GM23338 (cell line): ENCODE measurements at regions not wholly inside any gene's neighbourhood (a gene's known extent, or its start where the extent isn't known, plus 50 kb on each side); places are given as distances from the start of the nearest gene placed in this dataset.

Experiments
- ATAC-seq: fragments of 200-7000 bp; cut with Tn5 transposase; 3 replicates; pipeline ENCODE4 v1.9.1; 2020
- DNase-seq: peaks from one replicate; pipeline ENCODE4 v3.0.0-alpha.2; 2015; ENCODE audit warnings: low spot score
- H2AFZ ChIP-seq: fragments of 200-600 bp; sonication (generic); 2 replicates; pipeline ENCODE4 v1.8.0; 2016; ENCODE audit warnings: antibody characterized with exemption, mild to moderate bottlenecking, moderate library complexity
- H3F3A ChIP-seq: fragments of 200-600 bp; sonication (generic); replicated peaks from 2 replicates; pipeline ENCODE4 v1.8.0; 2017; ENCODE audit warnings: antibody characterized with exemption, mixed run types, low read depth
- H3K27ac ChIP-seq: fragments of 200-600 bp; sonication (generic); 2 replicates; pipeline ENCODE4 v1.6.1; 2016; ENCODE audit warnings: low read depth
- H3K27me3 ChIP-seq: fragments of 200-600 bp; sonication (generic); 2 replicates; pipeline ENCODE4 v1.8.0; 2016; ENCODE audit warnings: mild to moderate bottlenecking, mixed run types, moderate library complexity; ENCODE audit not compliant: insufficient read depth
- H3K36me3 ChIP-seq: fragments of 200-600 bp; sonication (generic); 2 replicates; pipeline ENCODE4 v1.8.0; 2016; ENCODE audit warnings: mild to moderate bottlenecking; ENCODE audit not compliant: insufficient read depth
- H3K4me1 ChIP-seq: fragments of 200-600 bp; sonication (generic); 2 replicates; pipeline ENCODE4 v1.8.0; 2016; ENCODE audit warnings: mild to moderate bottlenecking, moderate library complexity; ENCODE audit not compliant: insufficient read depth
- H3K4me2 ChIP-seq: fragments of 200-600 bp; sonication (generic); 2 replicates; pipeline ENCODE4 v1.7.1; 2017; ENCODE audit warnings: mixed run types
- H3K4me3 ChIP-seq: fragments of 200-600 bp; sonication (generic); 2 replicates; pipeline ENCODE4 v1.6.1; 2016; ENCODE audit warnings: mixed run types
- H3K79me2 ChIP-seq: fragments of 200-600 bp; sonication (generic); replicated peaks from 2 replicates; pipeline ENCODE4 v1.8.0; 2017; ENCODE audit warnings: mild to moderate bottlenecking; ENCODE audit not compliant: insufficient read depth
- H3K9me2 ChIP-seq: fragments of 200-600 bp; sonication (generic); 2 replicates; pipeline ENCODE4 v1.8.0; 2017; ENCODE audit not compliant: insufficient read depth
- H4K20me1 ChIP-seq: fragments of 200-600 bp; sonication (generic); replicated peaks from 2 replicates; pipeline ENCODE4 v1.8.0; 2017; ENCODE audit warnings: mild to moderate bottlenecking; ENCODE audit not compliant: insufficient read depth
- H3K27ac Mint-ChIP-seq: 2 replicates; pipeline ENCODE4 v1.8.0; 2020; ENCODE audit warnings: inconsistent platforms, mild to moderate bottlenecking, moderate library complexity, mixed read lengths
- H3K27me3 Mint-ChIP-seq: 3 replicates; pipeline ENCODE4 v1.8.0; 2022; ENCODE audit warnings: low read depth, mild to moderate bottlenecking, moderate library complexity, mixed read lengths, inconsistent platforms; ENCODE audit not compliant: insufficient read depth, poor library complexity
- H3K36me3 Mint-ChIP-seq: 3 replicates; pipeline ENCODE4 v1.8.0; 2021; ENCODE audit warnings: low read depth, mild to moderate bottlenecking, inconsistent platforms, moderate library complexity, mixed read lengths
- H3K4me1 Mint-ChIP-seq: 3 replicates; pipeline ENCODE4 v1.8.0; 2020; ENCODE audit warnings: mild to moderate bottlenecking, inconsistent platforms, mixed read lengths
- H3K4me3 Mint-ChIP-seq: 3 replicates; pipeline ENCODE4 v1.8.0; 2021; ENCODE audit warnings: moderate library complexity, mild to moderate bottlenecking, inconsistent platforms, mixed read lengths
- H3K9me3 Mint-ChIP-seq: 3 replicates; pipeline ENCODE4 v1.8.0; 2020; ENCODE audit warnings: moderate library complexity, mild to moderate bottlenecking, inconsistent platforms, mixed read lengths
- CREB1 ChIP-seq: fragments of 250-450 bp; sonication (Bioruptor Pico); IDR thresholded peaks from 2 replicates; pipeline ENCODE4 v1.5.0; 2020; ENCODE audit warnings: low read depth, mild to moderate bottlenecking, moderate library complexity
- EZH2 ChIP-seq: fragments of 200-600 bp; sonication (generic); IDR thresholded peaks from one replicate; pipeline ENCODE4 v1.8.0; 2017; ENCODE audit warnings: antibody characterized with exemption, mild to moderate bottlenecking, low read depth; ENCODE audit not compliant: unreplicated experiment
- EZH2phosphoT487 ChIP-seq: fragments of 200-600 bp; sonication (generic); IDR thresholded peaks from one replicate; pipeline ENCODE4 v1.8.1; 2018; ENCODE audit warnings: antibody characterized with exemption; ENCODE audit not compliant: unreplicated experiment
- JUNB ChIP-seq: IDR thresholded peaks from one replicate; pipeline ENCODE4 v1.6.1; 2016; ENCODE audit warnings: antibody characterized with exemption; ENCODE audit not compliant: unreplicated experiment
- NANOG ChIP-seq: IDR thresholded peaks from 2 replicates; pipeline ENCODE4 v1.6.1; 2016; ENCODE audit warnings: antibody characterized with exemption, borderline replicate concordance
- POLR2AphosphoS5 ChIP-seq: IDR thresholded peaks from 2 replicates; pipeline ENCODE4 v1.6.1; 2016; ENCODE audit warnings: antibody characterized with exemption, low read depth
- STAT1 ChIP-seq: IDR thresholded peaks from one replicate; pipeline ENCODE4 v1.6.1; 2016; ENCODE audit warnings: antibody characterized with exemption; ENCODE audit not compliant: unreplicated experiment
- ZNF114 ChIP-seq: fragments of 250-450 bp; sonication (Bioruptor Pico); IDR thresholded peaks from 2 replicates; pipeline ENCODE4 v1.5.0; 2020; ENCODE audit warnings: mild to moderate bottlenecking, moderate library complexity
- ZNF331 ChIP-seq: fragments of 250-450 bp; sonication (Bioruptor Pico); IDR thresholded peaks from 2 replicates; pipeline ENCODE4 v1.5.0; 2020; ENCODE audit warnings: low read depth, mild to moderate bottlenecking, moderate library complexity
- TF ChIP-seq, protein P1 (sequence below), 2 experiments: fragments of 200-600 bp in 1 of 2; sonication (generic) in 1 of 2; conservative IDR thresholded peaks; 2 replicates each; pipeline versions ENCODE4 v1.5.1 to v1.6.1; 2016 to 2017; ENCODE audit warnings: antibody characterized with exemption in 2 of 2, low read depth in 2 of 2, mild to moderate bottlenecking in 2 of 2, moderate library complexity in 1 of 2
- TF ChIP-seq, protein P2 (sequence below): IDR thresholded peaks from 2 replicates; pipeline ENCODE4 v1.6.1; 2016; ENCODE audit warnings: antibody characterized with exemption
- TF ChIP-seq, protein P3 (sequence below): IDR thresholded peaks from one replicate; pipeline ENCODE4 v1.6.1; 2018; ENCODE audit warnings: antibody characterized with exemption; ENCODE audit not compliant: unreplicated experiment

DNA sequence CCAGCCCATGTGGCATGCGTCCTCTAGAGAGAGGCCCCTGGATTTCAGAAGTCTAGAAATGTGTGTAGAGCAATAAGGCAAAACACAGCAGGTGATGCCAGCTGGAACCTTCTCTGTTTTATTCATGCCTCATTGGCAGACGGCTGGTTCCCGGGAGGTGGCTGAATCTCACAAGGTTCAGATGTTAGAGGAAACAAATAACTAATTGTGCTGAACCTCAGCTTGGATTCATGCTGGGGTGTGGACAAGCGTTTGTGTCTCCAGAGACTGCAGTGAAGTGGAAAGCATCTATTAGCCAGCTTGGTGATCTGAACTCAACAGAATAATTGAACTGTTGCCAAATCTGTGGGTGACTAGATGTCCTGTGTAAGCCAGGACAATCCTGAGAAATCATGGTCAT lies 131.1 kb upstream of the NR4A3 start:
- Histone ChIP-seq H2AFZ (peak overlapping the region; percentile 12; the same call in 1 of the 2 replicates), H3K4me1 (no peaks in the 10 kb centered on the region), H3K27ac (no peak overlapping the region), H4K20me1 (no peaks in the 10 kb centered on the region), H3K79me2 (no peaks in the 10 kb centered on the region), H3K9me2 (no peaks in the 10 kb centered on the region), H3F3A (no peaks in the 10 kb centered on the region), H3K4me3 (no peak overlapping the region), H3K36me3 (no peaks in the 10 kb centered on the region), H3K4me2 (no peak overlapping the region), H3K27me3 (no peaks in the 10 kb centered on the region)
- Mint-ChIP-seq H3K9me3 (0 out of 3 replicates have a peak, but pooled peaks cover 3% of the 10 kb centered on the region), H3K4me1 (peaks cover 3% of the 10 kb centered on the region; the same call in 1 of the 3 replicates), H3K27me3 (peaks cover 2% of the 10 kb centered on the region), H3K36me3 (no peaks in the 10 kb centered on the region; the same call in 2 of the 3 replicates), H3K27ac (no peak overlapping the region), H3K4me3 (no peak overlapping the region)
- no peak for TF ChIP-seq JUNB
- TF ChIP-seq, protein P1, sequence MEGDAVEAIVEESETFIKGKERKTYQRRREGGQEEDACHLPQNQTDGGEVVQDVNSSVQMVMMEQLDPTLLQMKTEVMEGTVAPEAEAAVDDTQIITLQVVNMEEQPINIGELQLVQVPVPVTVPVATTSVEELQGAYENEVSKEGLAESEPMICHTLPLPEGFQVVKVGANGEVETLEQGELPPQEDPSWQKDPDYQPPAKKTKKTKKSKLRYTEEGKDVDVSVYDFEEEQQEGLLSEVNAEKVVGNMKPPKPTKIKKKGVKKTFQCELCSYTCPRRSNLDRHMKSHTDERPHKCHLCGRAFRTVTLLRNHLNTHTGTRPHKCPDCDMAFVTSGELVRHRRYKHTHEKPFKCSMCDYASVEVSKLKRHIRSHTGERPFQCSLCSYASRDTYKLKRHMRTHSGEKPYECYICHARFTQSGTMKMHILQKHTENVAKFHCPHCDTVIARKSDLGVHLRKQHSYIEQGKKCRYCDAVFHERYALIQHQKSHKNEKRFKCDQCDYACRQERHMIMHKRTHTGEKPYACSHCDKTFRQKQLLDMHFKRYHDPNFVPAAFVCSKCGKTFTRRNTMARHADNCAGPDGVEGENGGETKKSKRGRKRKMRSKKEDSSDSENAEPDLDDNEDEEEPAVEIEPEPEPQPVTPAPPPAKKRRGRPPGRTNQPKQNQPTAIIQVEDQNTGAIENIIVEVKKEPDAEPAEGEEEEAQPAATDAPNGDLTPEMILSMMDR (conservative IDR thresholded peaks at IDR 0.05; ENCODE audit: low read depth in 2 of 2): no peak
- TF ChIP-seq POLR2AphosphoS5: no peak
- no peak for TF ChIP-seq CREB1 (CRISPR knock-in tag)
- TF ChIP-seq STAT1: no peak
- no peak for TF ChIP-seq ZNF114 (CRISPR knock-in tag)
- no peak for TF ChIP-seq NANOG
- TF ChIP-seq ZNF331 (CRISPR knock-in tag): no peak
- no peak for TF ChIP-seq EZH2
- TF ChIP-seq EZH2phosphoT487: no peak
- ATAC-seq (no peak), DNase-seq (no peak)

DNA sequence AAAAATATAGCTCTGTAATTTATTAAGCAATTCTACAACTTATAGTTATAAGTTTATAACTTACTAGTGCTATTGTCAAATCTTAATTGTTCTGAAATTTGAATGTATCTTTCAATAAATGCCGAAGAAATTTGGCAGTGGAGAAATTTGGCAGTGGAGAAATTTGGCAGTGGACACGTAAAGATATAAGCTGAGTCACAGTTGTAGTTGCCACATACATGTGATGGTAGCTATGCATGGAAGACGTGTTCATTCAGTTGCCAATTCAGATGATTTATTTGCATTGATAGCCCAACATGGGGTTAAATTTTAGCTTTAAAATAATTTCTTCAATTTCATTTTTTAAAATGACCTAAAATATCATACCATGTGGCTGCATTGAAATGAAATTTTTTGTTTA lies 127.8 kb upstream of the NR4A3 start:
- Histone ChIP-seq H2AFZ (no peak overlapping the region), H3K36me3 (no peaks in the 10 kb centered on the region), H3K4me1 (no peaks in the 10 kb centered on the region), H3K27me3 (no peaks in the 10 kb centered on the region), H4K20me1 (no peaks in the 10 kb centered on the region), H3K9me2 (no peaks in the 10 kb centered on the region), H3K79me2 (no peaks in the 10 kb centered on the region), H3F3A (no peaks in the 10 kb centered on the region), H3K27ac (no peak overlapping the region), H3K4me2 (no peak overlapping the region), H3K4me3 (no peak overlapping the region)
- TF ChIP-seq, protein P2, sequence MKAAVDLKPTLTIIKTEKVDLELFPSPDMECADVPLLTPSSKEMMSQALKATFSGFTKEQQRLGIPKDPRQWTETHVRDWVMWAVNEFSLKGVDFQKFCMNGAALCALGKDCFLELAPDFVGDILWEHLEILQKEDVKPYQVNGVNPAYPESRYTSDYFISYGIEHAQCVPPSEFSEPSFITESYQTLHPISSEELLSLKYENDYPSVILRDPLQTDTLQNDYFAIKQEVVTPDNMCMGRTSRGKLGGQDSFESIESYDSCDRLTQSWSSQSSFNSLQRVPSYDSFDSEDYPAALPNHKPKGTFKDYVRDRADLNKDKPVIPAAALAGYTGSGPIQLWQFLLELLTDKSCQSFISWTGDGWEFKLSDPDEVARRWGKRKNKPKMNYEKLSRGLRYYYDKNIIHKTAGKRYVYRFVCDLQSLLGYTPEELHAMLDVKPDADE: no peak
- TF ChIP-seq NANOG: no peak
- TF ChIP-seq, protein P1 (conservative IDR thresholded peaks at IDR 0.05; ENCODE audit: low read depth in 2 of 2): no peak
- TF ChIP-seq ZNF331 (CRISPR knock-in tag): no peak
- no peak for TF ChIP-seq CREB1 (CRISPR knock-in tag)
- TF ChIP-seq ZNF114 (CRISPR knock-in tag): no peak
- no peak for TF ChIP-seq EZH2
- TF ChIP-seq, protein P3, sequence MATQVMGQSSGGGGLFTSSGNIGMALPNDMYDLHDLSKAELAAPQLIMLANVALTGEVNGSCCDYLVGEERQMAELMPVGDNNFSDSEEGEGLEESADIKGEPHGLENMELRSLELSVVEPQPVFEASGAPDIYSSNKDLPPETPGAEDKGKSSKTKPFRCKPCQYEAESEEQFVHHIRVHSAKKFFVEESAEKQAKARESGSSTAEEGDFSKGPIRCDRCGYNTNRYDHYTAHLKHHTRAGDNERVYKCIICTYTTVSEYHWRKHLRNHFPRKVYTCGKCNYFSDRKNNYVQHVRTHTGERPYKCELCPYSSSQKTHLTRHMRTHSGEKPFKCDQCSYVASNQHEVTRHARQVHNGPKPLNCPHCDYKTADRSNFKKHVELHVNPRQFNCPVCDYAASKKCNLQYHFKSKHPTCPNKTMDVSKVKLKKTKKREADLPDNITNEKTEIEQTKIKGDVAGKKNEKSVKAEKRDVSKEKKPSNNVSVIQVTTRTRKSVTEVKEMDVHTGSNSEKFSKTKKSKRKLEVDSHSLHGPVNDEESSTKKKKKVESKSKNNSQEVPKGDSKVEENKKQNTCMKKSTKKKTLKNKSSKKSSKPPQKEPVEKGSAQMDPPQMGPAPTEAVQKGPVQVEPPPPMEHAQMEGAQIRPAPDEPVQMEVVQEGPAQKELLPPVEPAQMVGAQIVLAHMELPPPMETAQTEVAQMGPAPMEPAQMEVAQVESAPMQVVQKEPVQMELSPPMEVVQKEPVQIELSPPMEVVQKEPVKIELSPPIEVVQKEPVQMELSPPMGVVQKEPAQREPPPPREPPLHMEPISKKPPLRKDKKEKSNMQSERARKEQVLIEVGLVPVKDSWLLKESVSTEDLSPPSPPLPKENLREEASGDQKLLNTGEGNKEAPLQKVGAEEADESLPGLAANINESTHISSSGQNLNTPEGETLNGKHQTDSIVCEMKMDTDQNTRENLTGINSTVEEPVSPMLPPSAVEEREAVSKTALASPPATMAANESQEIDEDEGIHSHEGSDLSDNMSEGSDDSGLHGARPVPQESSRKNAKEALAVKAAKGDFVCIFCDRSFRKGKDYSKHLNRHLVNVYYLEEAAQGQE: no peak
- TF ChIP-seq EZH2phosphoT487: no peak
- no peak for DNase-seq
- Mint-ChIP-seq H3K4me3 (no peak overlapping the region), H3K27me3 (peaks cover 2% of the 10 kb centered on the region), H3K9me3 (peaks cover 4% of the 10 kb centered on the region; the same call in 1 of the 3 replicates), H3K4me1 (peaks cover 3% of the 10 kb centered on the region; the same call in 1 of the 3 replicates), H3K36me3 (no peaks in the 10 kb centered on the region), H3K27ac (no peak overlapping the region)
- no peak for ATAC-seq
